GM12878 (cell line): ENCODE measurements at regions not wholly inside any gene's neighbourhood (a gene's known extent, or its start where the extent isn't known, plus 50 kb on each side); places are given as distances from the start of the nearest gene placed in this dataset.

Source experiments
- ATAC-seq: fragments of 200-7000 bp; cut with Tn5 transposase; 3 replicates; pipeline ENCODE4 v1.9.1; 2020; ENCODE audit warnings: mild to moderate bottlenecking, moderate library complexity
- BruUV-seq: library from RNA; stranded (reverse); fragments of 400-500 nt; replicated peaks from 2 replicates; lab custom pipeline; 2021; lab: Mats Ljungman, UMichigan
- CTCF ChIA-PET: fragments of 300-600 bp; sonication (Branson Sonifier 250); formaldehyde crosslinking; extraction: SDS; loops from one replicate; lab custom pipeline; 2021; ENCODE audit warnings: inconsistent platforms; lab: Yijun Ruan, JAX
- POLR2A ChIA-PET: fragments of 350-600 bp; formaldehyde crosslinking; extraction: SDS; loops from one replicate; lab custom pipeline; 2021; ENCODE audit warnings: inconsistent platforms; lab: Charles Lee
- RAD21 ChIA-PET: fragments of 300-600 bp; sonication (Branson Sonifier 250); formaldehyde crosslinking; loops from one replicate; lab custom pipeline; 2023; ENCODE audit warnings: antibody characterized with exemption; ENCODE audit not compliant: unreplicated experiment; lab: Charles Lee
- SMC1A ChIA-PET: fragments of 300-600 bp; sonication (Branson Sonifier 250); formaldehyde crosslinking; loops from one replicate; lab custom pipeline; 2023; ENCODE audit not compliant: unreplicated experiment, uncharacterized antibody; lab: Charles Lee
- DNase-seq: peaks from one replicate; pipeline ENCODE4 v3.0.0-alpha.2; 2011; ENCODE audit warnings: low read depth, low spot score
- FAIRE-seq: peaks from 3 replicates; lab custom pipeline; 2011; peaks lifted over from hg19 to GRCh38; lab: Jason Lieb, UNC
- H2AFZ ChIP-seq: 2 replicates; pipeline ENCODE4 v1.6.0; 2011; ENCODE audit warnings: low read depth, low read length, control low read depth; ENCODE audit not compliant: control insufficient read depth
- H3K27ac ChIP-seq: 2 replicates; pipeline ENCODE4 v1.5.1; 2011; ENCODE audit warnings: control low read depth; ENCODE audit not compliant: control insufficient read depth, insufficient read depth
- H3K27me3 ChIP-seq, 2 experiments: replicated peaks in 1 of 2; 2 replicates each; pipeline versions ENCODE4 v1.6.0 to v1.6.1; 2011; ENCODE audit warnings: low read length in 1 of 2; ENCODE audit not compliant: control insufficient read depth in 2 of 2, insufficient read depth in 2 of 2
- H3K36me3 ChIP-seq, 2 experiments: 2 replicates each; pipeline ENCODE4 v1.5.1; 2011; ENCODE audit warnings: low read length in 1 of 2; ENCODE audit not compliant: control insufficient read depth in 2 of 2, insufficient read depth in 2 of 2
- H3K4me1 ChIP-seq: 2 replicates; pipeline ENCODE4 v1.6.1; 2011; ENCODE audit warnings: mild to moderate bottlenecking, low read length, moderate library complexity, mixed read lengths; ENCODE audit not compliant: control insufficient read depth, insufficient read depth
- H3K4me2 ChIP-seq: 2 replicates; pipeline ENCODE4 v1.6.0; 2011; ENCODE audit warnings: control low read depth; ENCODE audit not compliant: control insufficient read depth, insufficient read depth
- H3K4me3 ChIP-seq: fragments of 200-600 bp; sonication (generic); 2 replicates; pipeline ENCODE4 v1.5.1; 2016
- H3K79me2 ChIP-seq: 2 replicates; pipeline ENCODE4 v1.6.0; 2011; ENCODE audit warnings: low read length; ENCODE audit not compliant: control insufficient read depth, insufficient read depth
- H3K9ac ChIP-seq: 2 replicates; pipeline ENCODE4 v1.8.0; 2011; ENCODE audit warnings: low read length, control low read depth, mixed read lengths; ENCODE audit not compliant: control insufficient read depth, insufficient read depth
- H3K9me3 ChIP-seq: replicated peaks from 3 replicates; pipeline ENCODE4 v1.5.1; 2011; ENCODE audit warnings: mild to moderate bottlenecking, low read length; ENCODE audit not compliant: control insufficient read depth, insufficient read depth
- H4K20me1 ChIP-seq: 2 replicates; pipeline ENCODE4 v1.6.0; 2011; ENCODE audit not compliant: control insufficient read depth, insufficient read depth
- BHLHE40 ChIP-seq, 2 experiments: fragments of 450-650 bp in 1 of 2; IDR thresholded peaks; 2 replicates each; pipeline ENCODE4 v1.6.1; 2011 to 2017; ENCODE audit warnings: low read depth in 2 of 2, borderline replicate concordance in 1 of 2, improper control_type of control experiment in 1 of 2, low read length in 1 of 2, mild to moderate bottlenecking in 1 of 2
- EZH2 ChIP-seq: IDR thresholded peaks from 2 replicates; pipeline ENCODE4 v1.6.1; 2012; ENCODE audit warnings: low read depth, mild to moderate bottlenecking, control low read depth, inconsistent platforms, low read length, borderline replicate concordance; ENCODE audit not compliant: control insufficient read depth
- IRF5 ChIP-seq: fragments of 450-650 bp; IDR thresholded peaks from 2 replicates; pipeline ENCODE4 v1.6.1; 2017; ENCODE audit warnings: borderline replicate concordance
- MYB ChIP-seq: fragments of 150-350 bp; IDR thresholded peaks from 2 replicates; pipeline ENCODE4 v1.6.1; 2014; ENCODE audit warnings: mild to moderate bottlenecking, low read depth, low read length, borderline replicate concordance
- SRF ChIP-seq, 2 experiments: IDR thresholded peaks; 2 replicates each; pipeline ENCODE4 v1.6.1; 2011; ENCODE audit warnings: low read depth in 2 of 2, low read length in 2 of 2, mild to moderate bottlenecking in 1 of 2, moderate library complexity in 1 of 2
- ZBTB40 ChIP-seq: fragments of 450-650 bp; IDR thresholded peaks from 2 replicates; pipeline ENCODE4 v1.6.1; 2016; ENCODE audit warnings: mild to moderate bottlenecking, moderate library complexity, borderline replicate concordance
- WGBS: methylation state at CpG from one replicate; pipeline ENCODE4 v1.1.6; 2016; ENCODE audit warnings: low lambda C conversion rate; ENCODE audit not compliant: insufficient replicate concordance, insufficient coverage; ENCODE audit errors: missing lambda C conversion rate; 5-methylcytosine and 5-hydroxymethylcytosine counted together
- in situ Hi-C: fragments of 300-500 bp; cut with MboI; formaldehyde crosslinking; loops from 9 replicates; pipeline ENCODE4 v1.14.3; 2018; ENCODE audit warnings: mixed read lengths
- intact Hi-C: fragments of 100-400 bp; cut with micrococcal nuclease; formaldehyde crosslinking; loops from one replicate; pipeline ENCODE4 v1.14.2; 2022; ENCODE audit not compliant: unreplicated experiment

- no TSS peak for BruUV-seq
- Histone ChIP-seq H3K4me1 (no peaks in the 10 kb centered on the region; the same call in 1 of the 2 replicates), H3K27me3 (peaks cover 0 to 15% of the 10 kb centered on the region in 2 experiments; a peak in 3 of 4 replicates), H3K9ac (no peak overlapping the region), H3K36me3 (no peaks in the 10 kb centered on the region), H3K4me2 (0 out of 2 replicates have a peak overlapping the region, but pooled peaks have one; percentile 7), H2AFZ (no peak overlapping the region), H3K79me2 (no peaks in the 10 kb centered on the region), H4K20me1 (no peaks in the 10 kb centered on the region), H3K27ac (no peak overlapping the region), H3K4me3 (no peak overlapping the region), H3K9me3 (no peaks in the 10 kb centered on the region)
- ChIA-PET POLR2A (no interaction called here), CTCF (interaction anchor here (0.7 kb wide), 1 partner anchor 614 kb away, joined by 3 read pairs; no protein-coding TSS in a partner anchor), SMC1A (no interaction called here), RAD21 (no interaction called here)
- TF ChIP-seq MYB (no peak), BHLHE40 (IDR thresholded peaks at IDR 0.05; ENCODE audit: borderline replicate concordance in 1 of 2, low read depth in 2 of 2, low read length in 1 of 2) (no peak), EZH2 (peak; percentile 56; the same call in 1 of the 2 replicates), IRF5 (no peak), ZBTB40 (no peak), SRF (IDR thresholded peaks at IDR 0.05; ENCODE audit: low read depth in 2 of 2, low read length in 2 of 2) (no peak)
- WGBS = 7% methylated on average over 6 of the region's 6 CpGs
- ATAC-seq (no peak), DNase-seq (no peak), FAIRE-seq (peak; percentile 78)
- in situ Hi-C loops = no loop called here
- intact Hi-C loops = no loop called here
Observed at GRCh38 chr12:65728455-65728847, 95.8 kb upstream of the HMGA2 start.
